GM18873 (cell line): ENCODE measurements at regions not wholly inside any gene's neighbourhood (a gene's known extent, or its start where the extent isn't known, plus 50 kb on each side); places are given as distances from the start of the nearest gene placed in this dataset.
A peak's percentile ranks its signal among the peaks of the same experiment; 100 is the strongest.
"Not testable (repeated sequence)": the region's sequence is repeated elsewhere in the genome, so short reads cannot be mapped to it uniquely, and the experiment has no call there.

ENCODE experiments used
- ATAC-seq: cut with Tn5 transposase; IDR thresholded peaks from one replicate; pipeline ENCODE4 v1.9.1; 2021; ENCODE audit warnings: mild to moderate bottlenecking, moderate library complexity, moderate number of reproducible peaks; ENCODE audit not compliant: unreplicated experiment, low FRiP score

DNA sequence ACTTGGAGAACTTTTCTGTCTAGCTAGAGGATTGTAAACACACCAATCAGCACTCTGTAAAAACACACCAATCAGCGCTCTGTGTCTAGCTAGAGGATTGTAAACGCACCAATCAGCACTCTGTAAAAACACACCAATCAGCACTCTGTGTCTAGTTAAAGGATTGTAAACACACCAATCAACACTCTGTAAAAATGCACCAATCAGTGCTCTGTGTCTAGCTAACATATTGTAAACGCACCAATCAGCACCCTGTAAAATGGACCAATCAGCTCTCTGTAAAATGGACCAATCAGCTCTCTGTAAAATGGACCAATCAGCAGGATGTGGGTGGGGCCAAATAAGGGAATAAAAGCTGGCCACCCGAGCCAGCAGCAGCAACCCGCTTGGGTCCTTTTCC, 91.1 kb upstream of the KRAS start:
- ATAC-seq: not testable (repeated sequence)

DNA sequence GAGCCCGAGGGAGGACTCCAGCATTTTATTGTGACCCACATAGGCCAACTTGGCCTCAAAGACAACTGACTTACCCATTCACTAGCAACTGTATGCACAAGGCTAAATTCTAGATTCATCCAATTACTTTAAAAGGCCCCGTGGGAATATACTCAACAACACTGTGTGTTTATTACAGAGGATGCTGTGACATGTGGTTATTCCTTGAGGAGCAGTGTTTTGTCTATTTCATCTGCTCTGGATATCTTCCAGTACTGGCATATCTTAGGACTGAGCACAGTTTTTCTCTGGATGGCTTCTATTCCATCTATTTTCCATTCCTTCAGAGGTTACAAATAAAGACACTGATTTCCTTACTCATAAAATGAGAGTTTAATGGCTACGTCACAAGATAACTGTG, 87.2 kb upstream of the KRAS start:
- no peak for ATAC-seq

DNA sequence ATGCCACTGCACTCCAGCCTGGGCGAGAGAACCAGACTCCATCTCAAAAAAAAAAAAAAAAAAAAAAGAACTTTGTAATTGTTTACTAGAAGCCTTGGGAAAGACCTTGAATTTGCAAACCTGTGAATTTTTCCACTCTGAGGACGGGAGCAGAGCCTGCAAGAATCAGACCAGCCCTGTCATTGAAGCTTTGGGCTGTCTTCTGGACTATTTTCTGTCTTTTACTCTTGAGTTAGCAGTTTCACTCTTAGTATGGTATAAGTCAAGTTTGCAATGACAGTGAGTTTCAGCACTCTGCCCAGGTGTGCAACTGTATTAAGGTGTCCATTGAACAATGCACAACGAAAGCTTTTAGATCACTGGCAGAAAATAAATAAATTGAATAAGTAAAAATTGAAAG, 81.4 kb upstream of the KRAS start:
- peak; percentile 89 for ATAC-seq

DNA sequence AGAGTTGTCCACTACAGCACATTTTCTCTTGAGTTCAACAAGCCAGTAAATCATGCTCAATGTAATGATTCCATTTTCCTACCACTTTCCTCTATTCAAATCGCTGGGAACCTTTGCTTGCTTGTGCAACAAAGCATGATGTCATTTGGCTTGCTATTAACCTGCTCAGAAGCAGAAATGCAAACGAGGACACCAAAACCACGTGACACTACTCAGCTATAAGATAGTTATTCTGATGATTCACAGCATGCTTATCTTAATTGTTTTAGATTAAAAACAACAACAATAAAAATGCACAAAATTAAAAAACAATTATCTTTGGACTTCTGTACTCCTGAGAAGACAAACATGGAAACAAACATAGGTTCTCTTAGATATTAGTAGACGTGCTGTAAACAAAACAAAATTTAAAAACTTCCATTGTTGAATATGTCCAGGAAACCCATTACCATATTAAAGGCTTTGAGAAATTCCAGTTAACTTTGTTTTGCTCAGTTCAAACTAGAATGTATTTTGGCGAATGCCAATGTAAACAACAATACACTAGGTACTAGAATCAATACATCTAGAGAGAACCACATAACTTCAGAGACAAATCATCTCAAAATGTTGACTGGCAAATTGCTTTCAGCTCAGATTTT, 77.5 kb upstream of the KRAS start:
- peak; percentile 40 for ATAC-seq

DNA sequence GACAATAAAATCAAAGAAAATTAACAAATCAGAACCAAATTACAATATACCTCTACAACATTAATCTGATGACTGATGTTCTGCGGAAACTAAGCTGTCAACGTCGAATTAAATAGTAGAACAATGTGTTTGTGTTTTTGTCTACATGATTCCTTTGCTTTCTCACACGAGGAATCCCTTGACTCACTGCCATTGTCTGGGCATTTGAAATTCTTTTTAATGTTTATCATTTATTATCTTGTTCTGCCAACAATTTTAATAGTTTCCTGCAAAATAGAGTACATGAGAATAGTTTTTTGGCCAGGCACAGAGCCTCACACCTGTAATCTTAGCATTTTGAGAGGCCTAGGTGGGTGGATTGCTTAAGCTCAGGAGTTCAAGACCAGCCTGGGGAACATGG, 76.6 kb upstream of the KRAS start:
- no peak for ATAC-seq

DNA sequence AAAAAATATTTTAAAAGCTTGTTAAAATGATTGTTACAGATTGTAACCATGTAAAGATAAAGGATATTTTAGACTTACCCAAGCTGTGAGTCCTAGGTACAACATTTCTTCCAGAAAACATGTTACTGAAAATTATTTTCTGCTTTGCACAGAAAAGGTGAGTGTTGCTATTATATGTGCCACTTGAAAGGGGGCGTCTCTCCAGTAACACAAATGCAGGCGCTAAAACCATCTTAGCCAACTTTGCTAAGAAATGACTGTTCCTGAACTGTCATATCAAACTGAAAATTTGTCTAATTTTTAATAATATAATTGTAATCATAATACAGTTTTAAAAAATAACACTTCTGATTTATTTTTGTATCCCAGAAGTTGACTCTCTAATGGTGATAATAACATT, 75.6 kb upstream of the KRAS start:
- ATAC-seq: no peak

DNA sequence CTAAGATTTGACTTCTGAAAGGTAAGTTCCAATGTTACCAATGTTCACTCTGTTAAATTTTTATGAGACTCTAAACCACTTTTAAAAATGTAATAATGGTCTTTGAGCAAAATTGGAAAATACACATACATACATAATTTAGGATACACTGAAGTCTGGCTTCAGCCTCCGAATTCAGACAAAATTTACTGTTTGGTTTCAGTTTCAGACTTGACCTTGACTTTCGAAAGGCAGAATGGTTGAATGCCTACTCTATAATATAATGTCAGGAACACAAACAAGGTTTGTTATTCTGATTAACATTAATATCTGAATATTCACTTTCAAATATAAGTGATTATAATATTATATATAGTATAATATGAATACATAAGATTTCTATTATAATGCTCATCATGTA, 74.1 kb upstream of the KRAS start:
- ATAC-seq: no peak

DNA sequence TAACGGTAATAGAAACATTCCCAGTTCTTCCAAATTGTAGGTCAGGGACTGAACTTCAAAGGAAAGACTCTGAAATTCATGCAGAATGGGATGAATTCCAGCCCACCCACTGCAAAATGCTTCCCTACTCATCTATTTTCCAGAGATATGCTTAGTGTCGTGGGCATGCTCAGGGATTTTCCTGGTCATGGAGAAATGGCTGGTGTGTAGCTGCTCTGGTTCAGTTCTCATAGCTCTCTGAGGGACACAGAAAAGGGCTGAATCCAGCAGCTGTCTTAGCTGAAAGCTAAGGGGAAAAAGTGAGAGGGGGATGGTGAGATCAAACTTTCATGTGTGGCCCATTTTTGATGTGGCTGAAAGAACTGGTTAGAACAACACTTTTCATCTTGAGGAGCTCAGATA, 72.9 kb upstream of the KRAS start:
- no peak for ATAC-seq

DNA sequence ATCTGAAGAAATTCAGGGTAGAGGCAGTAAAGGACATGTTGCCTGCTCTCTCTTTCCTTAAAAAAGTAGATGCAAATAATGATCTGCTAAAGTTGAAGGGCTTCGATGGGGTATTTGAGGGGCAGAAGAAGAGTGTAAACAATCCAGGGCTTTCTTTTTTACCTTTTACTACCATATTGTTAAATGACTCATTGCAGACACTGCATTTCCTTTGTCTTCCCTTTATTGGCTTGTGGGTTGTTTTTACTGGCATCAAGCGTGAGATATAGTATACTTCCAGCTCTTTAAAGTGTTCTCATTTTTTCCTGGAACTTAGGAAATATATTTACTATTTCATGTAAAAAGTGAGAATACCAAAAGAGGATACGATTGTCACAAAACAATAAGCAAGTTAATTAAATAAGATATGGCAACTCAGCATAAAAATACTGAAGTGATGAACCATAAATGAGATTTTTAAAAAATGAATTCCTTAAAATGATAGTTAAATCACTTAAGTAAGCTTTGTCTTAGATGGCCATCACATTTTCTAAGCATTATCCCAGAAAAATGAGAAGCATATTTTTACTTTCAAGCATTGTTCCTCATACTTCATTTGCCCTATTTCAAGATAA, 72.3 kb upstream of the KRAS start:
- no peak for ATAC-seq

DNA sequence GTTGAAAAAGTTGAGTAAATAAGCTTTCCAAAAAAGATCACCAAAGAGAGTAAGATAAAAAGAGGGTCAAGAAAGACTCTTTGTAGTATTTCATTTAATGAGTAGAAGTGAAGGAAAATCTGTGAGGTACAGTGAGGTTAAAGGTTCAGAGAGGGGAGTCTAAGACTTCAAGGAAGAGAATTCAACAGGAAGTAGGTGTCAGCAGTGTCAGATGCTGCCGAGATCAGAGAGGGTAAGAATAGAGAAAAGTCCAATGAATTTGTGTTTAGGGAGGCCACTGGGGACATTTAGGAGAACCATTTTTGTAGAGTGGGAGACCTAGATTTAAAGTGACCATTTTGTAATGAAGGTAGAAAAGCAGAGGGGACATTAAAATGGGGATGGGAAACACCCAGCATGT, 71.6 kb upstream of the KRAS start:
- no peak for ATAC-seq

DNA sequence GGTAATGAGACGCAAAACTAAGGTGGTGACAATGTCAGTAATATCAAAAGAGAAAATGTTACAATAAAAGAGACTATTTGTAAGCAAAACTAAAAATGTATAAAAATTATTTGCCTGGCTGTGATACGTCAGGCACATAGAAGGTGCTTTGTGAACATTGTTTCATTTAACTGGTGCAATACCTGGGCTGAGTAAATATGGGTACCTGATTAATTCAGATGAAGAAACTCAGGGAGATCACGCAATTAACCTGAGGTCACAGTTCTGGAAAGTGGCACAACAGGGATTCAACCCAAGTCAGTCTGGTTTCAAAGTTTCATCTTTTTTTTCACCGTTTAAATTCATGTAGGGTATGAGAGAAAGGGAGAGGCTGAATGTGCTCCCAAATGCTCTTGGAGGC, 71.0 kb upstream of the KRAS start:
- ATAC-seq: no peak

DNA sequence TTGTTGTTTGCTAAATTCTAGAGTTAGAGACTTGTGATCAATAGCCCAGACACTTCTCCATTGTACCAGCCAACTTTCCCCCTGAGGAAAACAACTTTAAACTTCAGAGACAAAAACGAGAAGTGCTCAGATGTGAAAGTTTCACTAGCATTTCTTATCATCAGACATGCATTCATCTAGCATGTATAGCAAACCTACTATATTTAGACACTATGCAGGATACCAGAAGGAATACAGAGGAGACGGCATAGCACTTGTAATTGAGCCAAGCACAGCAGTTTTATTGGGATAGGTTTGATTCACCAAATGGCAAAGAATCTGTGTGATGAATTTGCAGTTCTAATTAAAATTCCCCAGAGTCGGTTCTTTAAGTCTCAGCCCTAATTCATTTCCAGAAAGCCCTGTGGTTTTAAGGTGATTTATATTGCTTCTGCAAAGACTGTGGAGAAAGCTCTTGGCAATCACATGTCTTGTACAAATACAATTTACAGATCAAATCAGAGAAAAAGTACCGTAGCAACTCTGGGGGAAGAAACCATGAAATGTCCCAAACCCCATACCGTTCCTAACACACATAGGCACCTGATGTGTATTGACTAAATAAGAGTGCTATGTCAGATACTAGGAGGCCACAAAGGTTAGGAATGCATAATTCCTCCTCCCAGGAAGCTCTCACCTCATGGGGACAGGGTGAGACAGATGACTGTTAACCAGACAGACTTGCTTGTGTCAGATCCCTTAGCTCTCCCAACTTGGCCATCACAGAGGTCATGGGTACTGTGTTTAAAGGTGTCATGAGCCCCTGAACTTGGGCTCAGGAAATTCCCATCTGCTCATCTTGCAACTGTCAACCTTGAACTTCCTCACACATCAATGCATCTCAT, 69.6 kb upstream of the KRAS start:
- ATAC-seq: peak; percentile 59

DNA sequence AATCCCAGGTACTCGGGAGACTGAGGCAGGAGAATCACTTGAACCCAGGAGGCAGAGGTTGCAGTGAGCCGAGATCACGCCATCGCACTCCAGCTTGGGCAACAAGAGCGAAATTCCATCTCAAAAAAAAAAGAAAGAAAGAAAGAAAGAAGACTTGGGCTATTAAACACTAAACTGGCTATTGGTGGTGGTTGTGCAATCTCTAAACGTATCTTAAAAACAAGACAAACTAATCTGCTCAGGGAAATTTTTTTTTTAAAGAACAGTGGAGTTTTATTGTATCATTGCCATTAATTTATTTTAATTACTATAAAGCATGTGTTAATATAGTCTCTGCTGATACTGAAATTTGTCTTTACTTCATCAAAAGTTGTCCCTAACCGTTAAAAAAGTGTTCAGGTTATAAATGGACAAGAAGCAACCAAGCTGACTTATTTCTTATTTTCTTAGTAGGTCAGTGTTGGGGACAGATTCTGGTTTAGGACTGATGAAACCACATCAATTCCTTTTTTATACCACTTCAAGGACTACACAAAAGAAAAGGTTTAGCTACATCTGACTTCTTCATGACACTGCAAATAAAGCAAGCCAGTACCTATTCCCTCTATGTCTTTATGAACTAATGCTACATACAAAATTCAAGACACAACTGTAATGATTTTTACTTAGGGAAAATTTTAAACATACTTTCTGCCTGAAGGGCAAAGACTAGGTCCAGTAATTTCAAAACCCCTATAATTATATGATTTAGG, 68.7 kb upstream of the KRAS start:
- ATAC-seq: peak; percentile 11

DNA sequence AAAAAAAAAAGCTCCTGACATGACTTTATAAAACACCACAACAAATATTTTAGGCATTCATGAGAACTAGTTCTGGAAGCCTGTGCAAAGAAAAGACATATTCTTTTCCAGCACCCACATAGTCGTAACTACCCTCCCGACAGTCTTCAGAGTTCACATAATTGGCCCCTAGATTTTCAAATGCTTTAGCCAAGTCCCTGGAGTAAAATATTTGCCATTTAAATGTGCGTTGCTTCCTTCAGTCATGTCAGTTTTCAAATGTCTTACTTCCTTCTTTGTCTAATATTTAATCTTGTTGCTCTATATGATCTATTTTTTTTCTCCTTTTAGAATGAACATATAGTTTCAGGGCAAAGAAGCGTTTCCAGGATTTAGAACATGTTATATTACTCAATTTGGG, 66.8 kb upstream of the KRAS start:
- ATAC-seq: no peak

DNA sequence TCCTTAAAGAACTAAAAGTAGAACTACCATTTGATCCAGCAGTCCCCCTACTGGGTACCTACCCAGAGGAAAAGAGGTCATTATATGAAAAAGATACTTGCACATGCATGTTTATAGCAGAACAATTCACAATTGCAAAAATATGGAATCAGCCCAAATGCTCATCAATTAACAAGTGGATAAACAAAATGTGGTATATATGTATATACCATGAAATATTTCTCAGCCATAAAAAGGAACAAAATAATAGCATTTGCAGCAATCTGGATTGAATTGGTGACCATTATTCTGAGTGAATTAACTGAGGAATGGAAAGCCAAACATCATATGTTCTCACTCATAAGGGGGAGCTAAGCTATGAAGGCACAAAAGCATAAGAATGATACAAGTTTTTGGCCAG, 64.7 kb upstream of the KRAS start:
- ATAC-seq: no peak

DNA sequence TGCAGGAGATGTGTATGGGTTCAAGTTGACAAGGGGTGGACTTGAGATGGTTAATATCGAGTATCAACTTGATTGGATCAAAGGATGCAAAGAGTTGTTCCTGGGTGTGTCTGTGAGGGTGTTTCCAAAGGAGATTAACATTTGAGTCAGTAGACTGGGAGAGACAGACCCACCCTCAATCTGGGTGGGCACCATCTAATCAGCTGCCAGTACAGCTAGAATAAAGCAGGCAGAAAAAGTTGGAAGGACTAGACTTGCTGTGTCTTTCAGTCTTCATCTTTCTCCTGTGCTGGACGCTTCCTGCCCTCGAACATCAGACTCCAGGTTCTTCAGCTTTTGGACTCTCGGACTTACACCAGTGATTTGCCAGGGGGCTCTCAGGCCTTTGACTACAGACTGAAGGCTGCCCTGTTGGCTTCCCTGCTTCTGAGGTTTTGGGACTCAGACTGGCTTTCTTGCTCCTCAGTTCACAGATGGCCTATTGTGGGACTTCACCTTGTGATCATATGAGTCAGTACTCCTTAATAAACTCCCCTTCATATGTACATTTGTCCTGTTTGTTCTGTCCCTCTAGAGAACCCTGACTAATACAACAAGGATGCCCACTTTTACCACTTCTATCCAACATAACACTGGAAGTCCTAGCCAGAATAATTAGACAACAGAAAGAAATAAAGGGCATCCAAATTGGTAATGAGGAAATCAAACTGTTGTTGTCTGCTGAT, 62.7 kb upstream of the KRAS start:
- not testable (repeated sequence) for ATAC-seq

DNA sequence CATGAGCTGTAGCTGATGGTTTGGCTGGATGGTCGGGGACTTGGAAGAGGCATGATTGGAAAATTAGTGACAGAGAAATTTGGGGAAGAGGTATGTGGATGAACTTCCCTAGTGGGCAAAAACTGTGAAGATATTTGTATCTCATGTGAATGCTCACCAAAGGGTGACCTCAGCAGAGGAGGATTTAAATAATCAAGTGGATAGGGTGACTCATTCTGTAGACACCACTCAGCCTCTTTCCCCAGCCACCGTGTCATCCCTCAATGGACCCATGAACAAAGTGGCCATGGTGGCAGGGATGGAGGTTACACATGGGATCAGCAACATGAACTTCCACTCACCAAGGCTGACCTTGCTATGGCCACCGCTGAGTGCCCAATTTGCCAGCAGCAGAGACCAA, 60.8 kb upstream of the KRAS start:
- ATAC-seq: no peak

DNA sequence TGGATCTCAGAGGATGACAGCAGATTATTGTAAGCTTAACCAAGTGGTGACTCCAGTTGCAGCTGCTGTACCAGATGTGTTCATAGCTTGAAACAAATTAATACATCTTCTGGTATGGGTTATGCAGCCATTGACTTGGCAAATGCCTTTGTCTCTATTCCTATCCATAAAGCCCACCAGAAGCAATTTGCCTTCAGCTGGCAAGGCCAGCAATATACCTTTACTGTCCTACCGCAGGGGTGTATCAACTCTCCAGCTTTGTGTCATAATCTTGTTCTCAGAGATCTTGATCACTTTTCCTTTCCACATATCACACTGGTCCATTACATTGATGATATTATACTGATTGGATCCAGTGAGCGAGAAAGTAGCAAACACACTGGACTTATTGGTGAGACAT, 59.3 kb upstream of the KRAS start:
- not testable (repeated sequence) for ATAC-seq

DNA sequence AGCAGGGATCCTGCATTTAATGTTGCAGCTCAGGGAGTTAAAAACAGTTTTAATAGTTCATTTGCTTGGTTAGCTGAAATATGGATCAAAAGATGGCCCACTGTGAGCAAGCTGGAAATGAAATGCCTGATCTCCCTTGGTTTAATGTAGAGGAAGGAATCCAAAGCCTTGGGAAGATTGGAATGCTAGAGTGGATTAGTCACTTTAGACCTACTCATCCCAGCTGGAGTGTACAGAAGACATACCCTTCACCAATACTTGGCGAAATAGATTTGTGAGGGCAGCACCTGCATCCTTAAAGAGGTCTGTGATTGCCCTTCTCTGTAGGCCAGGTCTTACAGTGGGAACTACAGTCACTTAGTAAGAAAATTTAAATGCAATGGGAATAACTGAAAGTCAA, 58.0 kb upstream of the KRAS start:
- ATAC-seq: no peak

DNA sequence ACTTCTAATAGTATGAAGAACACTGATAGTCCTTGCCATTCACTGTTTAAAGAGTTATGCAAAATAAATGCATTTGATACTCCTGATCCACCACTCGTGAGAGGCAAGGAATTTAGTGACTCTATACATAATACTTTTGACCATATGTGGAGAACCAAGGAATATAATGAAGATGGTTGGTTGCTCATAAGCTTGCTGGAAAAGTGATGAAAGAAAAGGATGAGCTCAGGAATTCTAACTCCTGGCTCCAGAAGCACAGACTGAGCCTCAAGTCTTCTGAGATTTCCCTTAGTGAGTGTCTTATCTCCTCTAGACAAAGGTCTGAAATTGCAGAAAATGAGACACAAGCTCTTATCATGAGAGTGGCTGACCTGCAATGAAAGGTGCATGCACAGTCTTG, 57.1 kb upstream of the KRAS start:
- ATAC-seq: no peak
